HEK293 (cell line): ENCODE measurements at regions not wholly inside any gene's neighbourhood (a gene's known extent, or its start where the extent isn't known, plus 50 kb on each side); places are given as distances from the start of the nearest gene placed in this dataset.

Source experiments
- CTCF ChIA-PET: fragments of 350-600 bp; formaldehyde crosslinking; extraction: SDS; loops from one replicate; lab custom pipeline; 2021; ENCODE audit warnings: antibody characterized with exemption; lab: Yijun Ruan, JAX
- POLR2A ChIA-PET: fragments of 300-600 bp; formaldehyde crosslinking; extraction: SDS; loops from one replicate; lab custom pipeline; 2020; ENCODE audit warnings: antibody characterized with exemption, inconsistent platforms; lab: Yijun Ruan, JAX
- H3K27ac ChIP-seq: fragments of 200-500 bp; sonication (Bioruptor generic); 2 replicates; pipeline ENCODE4 v1.5.1; 2014; ENCODE audit warnings: low read depth, low read length, control low read depth, inconsistent platforms; ENCODE audit errors: extremely low read depth
- H3K36me3 ChIP-seq, 2 experiments: fragments of 200-500 bp in 1 of 2; sonication (Bioruptor generic) in 1 of 2; 1 replicate in 1 of 2; 2 replicates in 1 of 2; pipeline ENCODE4 v1.5.1; 2014 to 2017; ENCODE audit warnings: inconsistent platforms in 2 of 2, low read length in 2 of 2; ENCODE audit not compliant: control insufficient read depth in 2 of 2, insufficient read depth in 1 of 2
- H3K4me1 ChIP-seq: fragments of 200-500 bp; sonication (Bioruptor generic); 2 replicates; pipeline ENCODE4 v1.5.1; 2014; ENCODE audit warnings: mild to moderate bottlenecking, low read length, inconsistent platforms; ENCODE audit not compliant: control insufficient read depth, insufficient read depth
- H3K4me3 ChIP-seq: 2 replicates; pipeline ENCODE4 v1.5.1; 2011; ENCODE audit warnings: low read depth, mild to moderate bottlenecking, control low read depth, low read length, moderate library complexity
- H3K9me3 ChIP-seq: fragments of 200-500 bp; sonication (Bioruptor generic); 2 replicates; pipeline ENCODE4 v1.5.1; 2014; ENCODE audit warnings: low read depth, low read length, inconsistent platforms; ENCODE audit not compliant: control insufficient read depth, insufficient read depth
- ELK4 ChIP-seq: IDR thresholded peaks from 2 replicates; pipeline ENCODE4 v1.6.1; 2011; ENCODE audit warnings: mild to moderate bottlenecking, low read depth, low read length, borderline replicate concordance
- FEZF1 ChIP-seq: fragments of 450-650 bp; formaldehyde crosslinking; IDR thresholded peaks from 2 replicates; pipeline ENCODE4 v1.5.1; 2016; ENCODE audit warnings: missing biosample characterization, missing genetic modification characterization
- GLI4 ChIP-seq: fragments of 450-650 bp; formaldehyde crosslinking; IDR thresholded peaks from 2 replicates; pipeline ENCODE4 v1.5.1; 2016; ENCODE audit warnings: missing biosample characterization, missing genetic modification characterization
- GLIS1 ChIP-seq: fragments of 450-650 bp; formaldehyde crosslinking; IDR thresholded peaks from 2 replicates; pipeline ENCODE4 v1.5.1; 2016; ENCODE audit warnings: missing biosample characterization, missing genetic modification characterization
- KLF7 ChIP-seq: fragments of 450-650 bp; formaldehyde crosslinking; IDR thresholded peaks from 2 replicates; pipeline ENCODE4 v1.5.1; 2016; ENCODE audit warnings: missing biosample characterization, missing genetic modification characterization, borderline replicate concordance
- PRDM1 ChIP-seq: fragments of 450-650 bp; formaldehyde crosslinking; IDR thresholded peaks from 2 replicates; pipeline ENCODE4; 2016; ENCODE audit warnings: missing biosample characterization, missing genetic modification characterization
- PRDM4 ChIP-seq: fragments of 450-650 bp; formaldehyde crosslinking; IDR thresholded peaks from 2 replicates; pipeline ENCODE4 v1.5.1; 2017; ENCODE audit warnings: missing biosample characterization, missing genetic modification characterization
- SALL2 ChIP-seq: fragments of 450-650 bp; formaldehyde crosslinking; IDR thresholded peaks from 2 replicates; pipeline ENCODE4 v1.5.0; 2017; ENCODE audit warnings: missing biosample characterization, mild to moderate bottlenecking, missing genetic modification characterization, borderline replicate concordance
- SP2 ChIP-seq: fragments of 450-650 bp; formaldehyde crosslinking; IDR thresholded peaks from 2 replicates; pipeline ENCODE4 v1.5.1; 2016; ENCODE audit warnings: missing biosample characterization, missing genetic modification characterization
- ZBTB1 ChIP-seq: fragments of 450-650 bp; formaldehyde crosslinking; IDR thresholded peaks from 2 replicates; pipeline ENCODE4 v1.5.1; 2016; ENCODE audit warnings: missing biosample characterization, missing genetic modification characterization
- ZFP41 ChIP-seq: fragments of 450-650 bp; formaldehyde crosslinking; IDR thresholded peaks from 2 replicates; pipeline ENCODE4 v1.5.1; 2016; ENCODE audit warnings: missing biosample characterization, missing genetic modification characterization, borderline replicate concordance
- ZNF121 ChIP-seq: fragments of 450-650 bp; formaldehyde crosslinking; IDR thresholded peaks from 2 replicates; pipeline ENCODE4 v1.5.1; 2016; ENCODE audit warnings: missing biosample characterization, missing genetic modification characterization
- ZNF341 ChIP-seq: fragments of 450-650 bp; formaldehyde crosslinking; IDR thresholded peaks from 2 replicates; pipeline ENCODE4; 2016; ENCODE audit warnings: low read depth, missing biosample characterization, missing genetic modification characterization
- ZNF354C ChIP-seq: fragments of 450-650 bp; formaldehyde crosslinking; IDR thresholded peaks from 2 replicates; pipeline ENCODE4 v1.5.1; 2016; ENCODE audit warnings: missing biosample characterization, missing genetic modification characterization, low read depth, borderline replicate concordance
- ZNF416 ChIP-seq: fragments of 450-650 bp; formaldehyde crosslinking; IDR thresholded peaks from 2 replicates; pipeline ENCODE4 v1.5.1; 2016; ENCODE audit warnings: missing biosample characterization, missing genetic modification characterization
- ZNF449 ChIP-seq: fragments of 450-650 bp; formaldehyde crosslinking; IDR thresholded peaks from 2 replicates; pipeline ENCODE4 v1.5.1; 2017; ENCODE audit warnings: missing biosample characterization, mild to moderate bottlenecking, missing genetic modification characterization, moderate library complexity
- ZNF48 ChIP-seq: fragments of 450-650 bp; formaldehyde crosslinking; IDR thresholded peaks from 2 replicates; pipeline ENCODE4 v1.5.1; 2016; ENCODE audit warnings: missing biosample characterization, missing genetic modification characterization
- ZNF513 ChIP-seq: fragments of 450-650 bp; IDR thresholded peaks from 2 replicates; pipeline ENCODE4 v1.5.1; 2018; ENCODE audit warnings: missing biosample characterization, missing genetic modification characterization
- ZNF549 ChIP-seq: fragments of 450-650 bp; IDR thresholded peaks from 2 replicates; pipeline ENCODE4 v1.5.1; 2018; ENCODE audit warnings: missing biosample characterization, missing genetic modification characterization, mild to moderate bottlenecking, inconsistent platforms, moderate library complexity
- ZNF558 ChIP-seq: fragments of 450-650 bp; formaldehyde crosslinking; IDR thresholded peaks from 2 replicates; pipeline ENCODE4 v1.5.1; 2016; ENCODE audit warnings: missing biosample characterization, missing genetic modification characterization
- ZNF600 ChIP-seq: fragments of 450-650 bp; formaldehyde crosslinking; IDR thresholded peaks from 2 replicates; pipeline ENCODE4 v1.5.1; 2016; ENCODE audit warnings: missing biosample characterization, missing genetic modification characterization
- ZNF830 ChIP-seq: fragments of 450-650 bp; IDR thresholded peaks from 2 replicates; pipeline ENCODE4 v1.5.0; 2018; ENCODE audit warnings: missing biosample characterization, missing genetic modification characterization, low read depth, mild to moderate bottlenecking, moderate library complexity

GRCh38 chr17:65423346-65424140 is 137.9 kb downstream of the AXIN2 start:
- no peak overlapping the region for H3K27ac ChIP-seq
- H3K9me3 ChIP-seq: no peaks in the 10 kb centered on the region
- no peak overlapping the region for H3K4me3 ChIP-seq
- ChIA-PET CTCF (no interaction called here), POLR2A (no interaction called here)
- H3K36me3 ChIP-seq: no peaks in the 10 kb centered on the region
- no peaks in the 10 kb centered on the region for H3K4me1 ChIP-seq
- no peak for TF ChIP-seq ELK4

- Histone ChIP-seq H3K36me3 (no peaks in the 10 kb centered on the region), H3K9me3 (no peaks in the 10 kb centered on the region), H3K4me3 (no peak overlapping the region), H3K27ac (no peak overlapping the region), H3K4me1 (no peaks in the 10 kb centered on the region)
- ChIA-PET CTCF (no interaction called here), POLR2A (no interaction called here)
- TF ChIP-seq PRDM4 (tag by site-specific recombination): no peak
- TF ChIP-seq ZNF558 (tag by site-specific recombination): no peak
- no peak for TF ChIP-seq ZBTB1 (tag by site-specific recombination)
- no peak for TF ChIP-seq ZNF449
- no peak for TF ChIP-seq ZNF513 (tag by site-specific recombination)
- no peak for TF ChIP-seq ZNF354C (tag by site-specific recombination)
- TF ChIP-seq SALL2 (tag by site-specific recombination): no peak
- no peak for TF ChIP-seq SP2 (tag by site-specific recombination)
- TF ChIP-seq FEZF1 (tag by site-specific recombination): no peak
- no peak for TF ChIP-seq GLI4 (tag by site-specific recombination)
- no peak for TF ChIP-seq ZNF416 (tag by site-specific recombination)
Measured at GRCh38 chr17:65418622-65419021, 142.8 kb downstream of the AXIN2 start.

GRCh38 chr17:65417406-65418221 is 143.8 kb downstream of the AXIN2 start:
- no peaks in the 10 kb centered on the region for H3K9me3 ChIP-seq
- H3K4me3 ChIP-seq: no peak overlapping the region
- H3K36me3 ChIP-seq: no peaks in the 10 kb centered on the region
- H3K27ac ChIP-seq: no peak overlapping the region
- H3K4me1 ChIP-seq: no peaks in the 10 kb centered on the region
- CTCF ChIA-PET: no interaction called here
- POLR2A ChIA-PET: no interaction called here
- TF ChIP-seq ZNF121 (tag by site-specific recombination) (no peak), ZNF48 (tag by site-specific recombination) (no peak), ZFP41 (tag by site-specific recombination) (no peak), GLIS1 (tag by site-specific recombination) (no peak), ZNF549 (tag by site-specific recombination) (no peak), PRDM1 (tag by site-specific recombination) (no peak), ZNF830 (tag by site-specific recombination) (no peak), ZNF341 (tag by site-specific recombination) (no peak), KLF7 (tag by site-specific recombination) (no peak), ZNF600 (tag by site-specific recombination) (no peak), ZNF449 (no peak)
